ENCODE measurements at regions not wholly inside any gene's neighbourhood (a gene's known extent, or its start where the extent isn't known, plus 50 kb on each side); places are given as distances from the start of the nearest gene placed in this dataset.

- no peak for TF ChIP-seq CTCF (IDR thresholded peaks at IDR 0.05)
Observed at GRCh38 chr11:29914203-29914930, 102.5 kb downstream of the KCNA4 start.

- TF ChIP-seq CTCF (IDR thresholded peaks at IDR 0.05), result no peak
Observed at GRCh38 chr11:29913352-29913751, 103.5 kb downstream of the KCNA4 start.

- no peak for TF ChIP-seq CTCF (IDR thresholded peaks at IDR 0.05)
Observed at GRCh38 chr11:29900382-29900781, 116.4 kb downstream of the KCNA4 start.

- no peak for TF ChIP-seq CTCF (IDR thresholded peaks at IDR 0.05)
Observed at GRCh38 chr11:29879560-29879959, 137.3 kb downstream of the KCNA4 start.

GRCh38 chr11:29876192-29876591, 140.6 kb downstream of the KCNA4 start:
- TF ChIP-seq CTCF (IDR thresholded peaks at IDR 0.05), result no peak

- TF ChIP-seq CTCF (IDR thresholded peaks at IDR 0.05), result no peak
Observed at GRCh38 chr11:29847219-29847618, 169.6 kb downstream of the KCNA4 start.

- TF ChIP-seq CTCF (IDR thresholded peaks at IDR 0.05), result no peak
Observed at GRCh38 chr11:29844701-29845379, 172.0 kb downstream of the KCNA4 start.

Measured in LNCAP (cell line).